HG03571 (cell line): ENCODE measurements at regions not wholly inside any gene's neighbourhood (a gene's known extent, or its start where the extent isn't known, plus 50 kb on each side); places are given as distances from the start of the nearest gene placed in this dataset.
"Not testable (repeated sequence)": the region's sequence is repeated elsewhere in the genome, so short reads cannot be mapped to it uniquely, and the experiment has no call there.

Experiments used
- ATAC-seq: cut with Tn5 transposase; IDR thresholded peaks from one replicate; pipeline ENCODE4 v1.9.1; 2021; ENCODE audit not compliant: unreplicated experiment

DNA sequence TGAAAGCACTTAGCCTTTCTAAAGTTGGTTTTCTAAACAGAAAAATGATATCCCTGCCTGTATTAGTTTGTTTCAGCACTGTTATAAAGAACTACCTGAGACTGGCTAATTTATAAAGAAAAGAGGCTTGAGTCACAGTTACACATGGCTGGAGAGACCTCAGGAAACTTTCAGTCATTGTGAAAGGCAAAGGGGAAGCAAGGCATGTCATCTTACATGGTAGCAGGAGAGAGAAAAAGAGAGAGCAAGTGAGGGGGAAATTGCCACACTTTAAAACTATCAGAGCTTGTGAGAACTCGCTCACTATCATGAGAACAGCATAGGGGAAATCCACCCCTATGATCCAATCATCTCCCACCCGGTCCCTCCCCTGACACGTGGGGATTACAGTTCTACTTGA lies 64.9 kb downstream of the FAM170A start:
- ATAC-seq = no peak

- ATAC-seq = no peak
These were observed 76.7 kb downstream of the FAM170A start for GRCh38 chr5:119706049-119706448.

DNA sequence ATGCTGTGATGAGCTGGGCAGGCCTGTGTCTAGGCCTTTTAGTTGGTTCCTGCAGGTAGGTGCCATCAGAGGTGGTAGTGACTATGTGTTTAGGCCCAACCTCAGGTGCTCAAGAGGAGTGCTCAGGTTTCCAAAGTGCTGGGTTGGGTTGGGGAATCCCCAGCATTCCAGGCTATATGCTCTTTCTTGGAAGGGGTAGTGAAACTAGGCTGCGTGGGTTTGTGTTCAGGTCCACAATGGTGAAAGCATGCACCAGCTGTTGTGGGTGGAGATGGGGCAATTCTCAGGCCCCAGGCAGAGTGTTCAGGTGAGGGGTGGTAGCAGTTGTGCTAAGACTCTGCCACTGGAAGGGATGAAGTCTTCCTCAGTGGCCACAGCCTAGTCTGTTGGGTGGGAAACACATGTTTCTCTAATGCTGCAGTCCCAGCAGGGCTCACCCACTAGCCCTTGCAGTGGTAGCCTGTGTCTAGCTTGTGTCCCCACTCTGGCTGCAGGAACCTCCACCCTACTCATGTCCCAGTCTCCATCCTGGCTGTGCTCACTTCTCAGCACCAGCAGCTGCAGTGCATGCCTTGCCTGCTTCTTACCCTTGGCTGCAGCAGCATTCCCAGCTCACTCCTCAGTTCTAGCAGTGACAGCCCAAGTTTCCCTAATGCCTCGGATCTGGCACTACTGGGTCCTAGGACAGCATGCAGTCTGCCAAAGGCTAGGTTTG lies 78.9 kb downstream of the FAM170A start:
- no peak for ATAC-seq

GRCh38 chr5:119721775-119722174 lies 92.4 kb downstream of the FAM170A start:
- ATAC-seq = no peak

- ATAC-seq = not testable (repeated sequence)
These were observed 95.9 kb downstream of the FAM170A start for GRCh38 chr5:119725291-119725690.

DNA sequence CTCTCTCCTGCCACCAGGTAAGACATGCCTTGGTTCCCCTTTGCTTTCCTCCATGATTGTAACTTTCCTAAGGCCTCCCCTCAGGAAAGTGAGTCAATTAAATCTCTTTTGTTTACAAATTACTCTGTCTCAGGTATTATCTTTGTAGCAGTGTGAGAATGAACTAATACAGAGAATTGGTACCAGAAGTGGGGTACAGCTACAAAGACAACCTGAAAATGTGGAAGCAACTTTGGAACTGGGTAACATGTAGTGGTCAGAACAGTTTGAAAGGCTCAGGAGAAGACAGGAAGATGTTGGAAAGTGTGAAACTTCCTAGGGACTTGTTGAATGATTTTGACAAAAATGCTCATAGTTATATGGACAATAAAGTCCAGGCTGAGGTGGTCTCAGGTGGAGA lies 97.2 kb downstream of the FAM170A start:
- ATAC-seq = no peak

DNA sequence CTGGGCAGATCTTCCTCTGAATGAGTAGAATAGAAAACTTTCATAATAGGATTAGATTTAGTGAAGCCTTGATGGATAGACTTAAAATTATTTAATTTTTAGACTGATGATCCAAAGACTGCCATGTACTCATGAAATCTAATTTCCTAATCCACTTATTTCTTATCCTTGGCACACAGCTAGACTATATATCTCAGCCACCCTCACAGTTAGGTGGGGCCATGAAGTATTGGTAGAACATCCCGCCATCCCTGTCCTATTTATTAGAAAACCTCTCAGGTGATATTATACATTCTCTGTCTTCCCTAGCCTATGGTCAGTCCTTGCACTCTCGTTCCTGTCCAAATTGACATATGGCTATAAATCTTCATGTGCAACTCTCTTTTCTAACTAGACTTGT lies 110.9 kb downstream of the FAM170A start:
- ATAC-seq = no peak

DNA sequence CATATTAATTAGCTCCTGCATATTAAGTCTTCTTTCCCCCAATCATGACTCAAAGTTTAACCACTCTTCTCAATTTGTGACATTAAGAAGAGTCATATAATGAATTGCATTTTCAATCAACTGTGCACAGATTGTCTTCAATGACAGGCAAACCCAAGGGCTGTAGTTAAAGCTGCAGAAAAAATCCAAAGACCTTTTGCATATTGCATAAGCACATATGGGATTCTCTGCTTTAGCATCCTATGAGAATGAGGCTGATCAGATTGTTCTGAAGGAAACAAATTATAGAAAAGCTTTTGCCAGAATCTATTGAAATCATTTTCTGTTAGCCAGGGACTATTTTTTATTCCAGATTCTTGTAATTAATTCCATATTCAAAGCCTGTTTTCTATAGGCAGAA lies 112.3 kb downstream of the FAM170A start:
- no peak for ATAC-seq

DNA sequence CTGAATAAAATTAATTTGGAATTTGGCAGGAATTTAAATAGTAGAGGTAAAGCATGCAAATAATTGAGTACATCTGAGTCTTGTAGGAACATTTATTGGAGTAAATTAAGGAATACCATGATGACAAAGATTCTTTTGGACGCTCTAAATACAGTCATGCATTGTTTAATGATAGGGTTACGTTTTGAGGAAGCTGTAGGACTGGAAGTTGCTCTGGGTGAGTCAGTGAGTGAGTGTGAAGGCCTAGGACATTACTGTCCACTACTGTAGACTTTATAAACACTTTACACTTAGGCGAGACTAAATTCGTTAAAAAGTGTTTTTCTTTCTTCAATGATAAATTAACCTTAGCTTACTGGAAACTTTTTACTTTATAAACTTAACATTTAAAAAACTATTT lies 113.0 kb downstream of the FAM170A start:
- no peak for ATAC-seq

DNA sequence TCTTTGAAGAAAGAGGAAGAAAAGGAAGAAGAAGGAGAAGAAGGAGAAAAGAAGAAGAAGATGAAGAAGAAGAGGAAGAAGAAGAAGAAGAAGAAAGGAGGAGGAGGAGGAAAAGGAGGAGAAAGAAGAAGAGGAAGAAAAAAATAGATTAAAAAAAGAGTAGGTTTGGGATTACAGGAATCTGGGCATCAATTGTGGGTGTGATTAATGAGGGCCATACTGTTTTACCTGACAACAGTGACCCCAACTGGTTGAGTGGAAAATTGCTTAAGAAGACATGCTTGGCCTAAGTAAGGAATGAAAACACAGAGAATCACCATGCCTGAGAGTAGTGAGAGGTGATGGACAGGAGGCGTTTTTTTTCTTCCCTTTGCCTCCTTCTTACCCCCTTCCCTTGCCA lies 114.6 kb downstream of the FAM170A start:
- peak; percentile 88 for ATAC-seq

- no peak for ATAC-seq
These were observed 116.6 kb downstream of the FAM170A start for GRCh38 chr5:119745976-119746375.

- no peak for ATAC-seq
These were observed 117.6 kb downstream of the FAM170A start for GRCh38 chr5:119746984-119747383.

- ATAC-seq = no peak
These were observed 121.8 kb downstream of the FAM170A start for GRCh38 chr5:119750887-119751733.

GRCh38 chr5:119751734-119752094 lies 122.4 kb downstream of the FAM170A start:
- no peak for ATAC-seq

- ATAC-seq = no peak
These were observed 123.8 kb downstream of the FAM170A start for GRCh38 chr5:119752921-119753886.

DNA sequence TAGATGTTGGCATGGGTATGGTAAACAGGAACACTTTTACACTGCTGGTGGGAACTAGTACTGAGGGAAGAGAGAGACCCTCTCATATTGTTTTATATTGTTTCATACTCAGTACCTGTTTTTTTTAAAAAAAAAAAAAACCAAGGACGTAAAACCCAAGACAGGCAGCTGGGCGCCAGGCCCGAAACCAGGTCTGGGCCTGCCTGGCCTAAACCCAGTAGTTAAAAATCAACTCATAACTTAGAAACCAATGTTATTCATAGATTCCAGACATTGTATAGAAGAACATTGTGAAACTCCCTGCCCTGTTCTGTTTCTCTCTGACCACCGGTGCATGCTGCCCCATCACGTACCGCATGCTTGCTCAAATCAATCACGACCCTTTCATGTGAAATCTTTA lies 125.5 kb downstream of the FAM170A start:
- not testable (repeated sequence) for ATAC-seq

DNA sequence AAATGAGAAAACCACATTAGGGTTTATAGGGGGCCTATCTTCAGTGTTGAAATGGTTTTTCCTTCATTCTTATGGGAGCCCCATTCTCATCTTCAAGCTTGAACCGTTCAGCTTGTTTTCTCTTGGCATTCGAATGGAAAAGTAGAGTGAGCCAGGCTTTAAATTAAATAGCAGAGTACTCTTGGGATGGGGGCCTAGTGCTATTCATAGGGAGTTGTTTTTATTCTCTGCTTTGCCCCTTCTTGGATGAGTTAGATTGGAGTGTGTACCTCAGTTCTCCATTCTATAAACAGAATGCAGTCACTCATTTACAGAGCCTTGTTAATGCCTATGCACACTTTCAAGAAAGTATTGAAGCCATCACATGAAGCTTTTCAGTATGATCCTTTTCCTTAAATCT lies 127.9 kb downstream of the FAM170A start:
- ATAC-seq = no peak

GRCh38 chr5:119769695-119770693 lies 140.6 kb downstream of the FAM170A start:
- not testable (repeated sequence) for ATAC-seq

DNA sequence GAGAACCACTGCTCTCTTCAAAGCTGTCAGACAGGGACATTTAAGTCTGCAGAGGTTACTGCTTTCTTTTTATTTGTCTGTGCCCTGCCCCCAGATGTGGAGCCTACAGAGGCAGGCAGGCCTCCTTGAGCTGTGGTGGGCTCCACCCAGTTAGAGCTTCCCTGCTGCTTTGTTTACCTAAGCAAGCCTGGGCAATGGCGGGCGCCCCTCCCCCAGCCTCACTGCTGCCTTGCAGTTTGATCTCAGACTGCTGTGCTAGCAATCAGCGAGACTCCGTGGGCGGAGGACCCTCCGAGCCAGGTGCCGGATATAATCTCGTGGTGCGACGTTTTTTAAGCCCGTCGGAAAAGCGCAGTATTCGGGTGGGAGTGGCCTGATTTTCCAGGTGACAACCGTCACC lies 150.8 kb downstream of the FAM170A start:
- ATAC-seq = not testable (repeated sequence)

GRCh38 chr5:119785057-119785456 lies 155.7 kb downstream of the FAM170A start:
- no peak for ATAC-seq
